Peyer's patch (tissue), 4 donors: ENCODE measurements at regions not wholly inside any gene's neighbourhood (a gene's known extent, or its start where the extent isn't known, plus 50 kb on each side); places are given as distances from the start of the nearest gene placed in this dataset.

Experiments
- POLR2A ChIP-seq, 2 donors: fragments of 450-650 bp; IDR thresholded peaks; one replicate each; pipeline ENCODE4 v1.5.1; 2017; ENCODE audit warnings: antibody characterized with exemption in 2 of 2, mild to moderate bottlenecking in 2 of 2, moderate library complexity in 2 of 2
- TF ChIP-seq, protein P1 (sequence below), 6 experiments: fragments of 450-650 bp in 4 of 6; fragments of 200-600 bp in 2 of 6; sonication (generic) in 1 of 6; IDR thresholded peaks; one replicate each; pipeline ENCODE4 v1.5.1; 2017 to 2019; ENCODE audit warnings: antibody characterized with exemption in 6 of 6, mild to moderate bottlenecking in 3 of 6, moderate library complexity in 1 of 6

DNA sequence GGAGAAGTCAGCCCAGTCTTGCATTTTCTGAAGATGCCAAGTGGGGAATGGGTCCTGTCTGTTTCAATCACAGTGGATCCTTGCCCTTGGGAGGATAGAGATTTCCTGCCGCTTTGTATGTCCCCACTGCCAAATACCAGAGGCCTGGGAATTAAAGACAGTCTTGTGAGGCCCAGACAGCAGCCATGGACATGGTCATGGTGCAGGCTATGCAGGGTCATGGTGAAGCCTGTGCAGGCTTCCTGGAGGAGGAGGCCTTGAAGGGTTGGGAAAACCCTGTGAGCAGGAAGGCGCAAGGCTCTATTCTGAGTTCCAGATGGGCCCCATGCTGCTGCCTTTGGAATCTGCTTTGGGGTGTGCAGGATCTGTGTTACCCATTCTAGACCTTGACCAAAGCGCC is 57.3 kb upstream of the PITX1 start:
- TF ChIP-seq, protein P1, sequence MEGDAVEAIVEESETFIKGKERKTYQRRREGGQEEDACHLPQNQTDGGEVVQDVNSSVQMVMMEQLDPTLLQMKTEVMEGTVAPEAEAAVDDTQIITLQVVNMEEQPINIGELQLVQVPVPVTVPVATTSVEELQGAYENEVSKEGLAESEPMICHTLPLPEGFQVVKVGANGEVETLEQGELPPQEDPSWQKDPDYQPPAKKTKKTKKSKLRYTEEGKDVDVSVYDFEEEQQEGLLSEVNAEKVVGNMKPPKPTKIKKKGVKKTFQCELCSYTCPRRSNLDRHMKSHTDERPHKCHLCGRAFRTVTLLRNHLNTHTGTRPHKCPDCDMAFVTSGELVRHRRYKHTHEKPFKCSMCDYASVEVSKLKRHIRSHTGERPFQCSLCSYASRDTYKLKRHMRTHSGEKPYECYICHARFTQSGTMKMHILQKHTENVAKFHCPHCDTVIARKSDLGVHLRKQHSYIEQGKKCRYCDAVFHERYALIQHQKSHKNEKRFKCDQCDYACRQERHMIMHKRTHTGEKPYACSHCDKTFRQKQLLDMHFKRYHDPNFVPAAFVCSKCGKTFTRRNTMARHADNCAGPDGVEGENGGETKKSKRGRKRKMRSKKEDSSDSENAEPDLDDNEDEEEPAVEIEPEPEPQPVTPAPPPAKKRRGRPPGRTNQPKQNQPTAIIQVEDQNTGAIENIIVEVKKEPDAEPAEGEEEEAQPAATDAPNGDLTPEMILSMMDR (IDR thresholded peaks at IDR 0.05) = no peak
- TF ChIP-seq POLR2A (IDR thresholded peaks at IDR 0.05) = no peak
